HG02938 (cell line): ENCODE measurements at regions not wholly inside any gene's neighbourhood (a gene's known extent, or its start where the extent isn't known, plus 50 kb on each side); places are given as distances from the start of the nearest gene placed in this dataset.
"Not testable (repeated sequence)": the region's sequence is repeated elsewhere in the genome, so short reads cannot be mapped to it uniquely, and the experiment has no call there.

ENCODE experiments used
- ATAC-seq: cut with Tn5 transposase; IDR thresholded peaks from one replicate; pipeline ENCODE4 v1.9.1; 2021; ENCODE audit warnings: mild to moderate bottlenecking, moderate library complexity; ENCODE audit not compliant: unreplicated experiment

DNA sequence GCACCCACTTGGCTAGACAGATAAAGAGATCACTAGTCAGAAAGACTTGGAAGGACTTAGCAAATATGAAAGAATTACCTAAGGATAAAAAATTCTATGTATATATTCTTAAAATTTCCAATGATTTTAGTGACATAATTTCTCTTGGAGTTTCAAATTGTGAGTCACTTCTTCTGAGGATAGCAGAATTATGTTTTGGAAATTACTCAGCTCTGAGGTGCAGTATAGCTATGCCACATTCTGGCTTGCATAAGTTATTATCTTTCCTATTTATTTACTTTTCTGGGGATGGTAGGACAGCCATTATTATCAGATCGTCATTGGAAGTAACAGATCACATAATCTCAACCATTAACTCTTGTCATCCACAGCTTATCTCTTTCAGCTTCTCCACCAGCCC lies 853.5 kb downstream of the TRIML1 start:
- no peak for ATAC-seq

DNA sequence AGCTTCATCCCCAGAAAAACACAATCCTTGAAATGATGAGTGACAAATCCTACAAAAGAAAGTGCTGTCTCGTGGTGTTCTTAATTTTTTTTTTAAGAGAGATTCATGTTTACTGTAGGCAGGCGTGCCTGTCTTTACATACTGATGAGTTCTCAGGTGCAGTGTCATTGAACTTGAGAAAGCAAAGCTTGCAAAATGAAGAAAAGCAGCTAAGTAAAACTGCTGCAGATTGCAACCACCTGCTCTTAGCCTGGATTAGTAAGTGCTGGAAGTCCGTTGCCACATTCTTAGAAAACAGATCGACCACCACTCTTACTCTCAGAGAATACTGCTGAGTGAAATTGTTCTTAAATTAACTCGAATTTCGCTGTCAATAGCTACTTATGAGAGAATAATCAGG lies 854.6 kb downstream of the TRIML1 start:
- ATAC-seq: no peak

DNA sequence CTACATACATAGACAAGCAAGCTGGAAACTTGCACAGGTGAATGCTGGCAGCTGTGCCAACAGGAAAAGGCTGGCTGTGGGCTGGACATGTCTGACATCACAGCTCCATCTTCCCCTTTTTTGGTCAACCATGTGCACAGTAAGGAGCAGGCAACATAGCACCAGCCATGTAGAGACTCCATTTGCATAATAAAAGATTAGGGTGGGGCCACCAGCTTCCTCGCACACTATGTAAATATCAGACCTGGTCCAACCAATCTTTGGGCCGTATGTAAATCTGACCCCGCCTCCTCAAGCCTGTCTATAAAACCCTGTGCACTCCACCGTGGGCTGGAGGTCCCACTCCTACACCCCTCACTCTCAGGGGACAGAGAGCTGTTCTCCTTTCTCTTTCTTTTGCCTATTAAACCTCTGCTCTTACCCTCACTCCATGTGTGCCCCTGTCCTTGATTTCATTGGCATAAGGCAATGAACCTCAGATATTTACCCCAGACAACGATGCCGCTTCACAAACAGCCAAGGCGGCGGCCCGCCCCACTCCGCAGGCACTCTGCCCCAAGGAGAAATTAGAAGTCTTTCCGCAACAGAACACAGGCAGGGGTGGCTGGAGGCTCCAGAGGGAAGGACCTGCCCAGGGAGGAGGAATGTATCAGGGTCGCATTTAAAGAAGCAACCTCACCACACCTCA lies 862.2 kb downstream of the TRIML1 start:
- no peak for ATAC-seq

DNA sequence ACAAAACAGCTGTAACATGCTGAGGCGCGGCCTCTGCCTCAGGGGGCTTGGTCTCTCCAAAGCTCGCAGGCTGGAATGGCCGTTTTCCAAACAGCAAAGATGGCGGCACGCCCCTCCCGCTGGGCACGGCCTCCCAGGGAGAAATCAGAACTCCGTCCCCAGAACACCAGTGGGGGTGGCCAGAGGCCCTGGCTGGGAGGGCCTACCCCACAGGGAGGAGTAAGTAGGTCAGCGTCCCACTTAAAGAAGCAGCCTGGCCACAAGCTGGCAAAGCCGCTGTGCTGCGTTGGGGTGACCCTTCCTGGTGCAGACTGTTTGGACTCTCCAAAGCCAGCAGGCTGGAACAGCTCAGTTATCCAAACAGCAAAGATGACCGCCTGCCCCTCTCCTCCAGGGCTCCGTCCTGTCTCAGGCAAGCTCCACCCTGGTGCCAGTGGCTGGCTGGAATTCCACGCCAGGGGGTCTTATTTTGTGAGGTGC lies 862.8 kb downstream of the TRIML1 start:
- no peak for ATAC-seq

DNA sequence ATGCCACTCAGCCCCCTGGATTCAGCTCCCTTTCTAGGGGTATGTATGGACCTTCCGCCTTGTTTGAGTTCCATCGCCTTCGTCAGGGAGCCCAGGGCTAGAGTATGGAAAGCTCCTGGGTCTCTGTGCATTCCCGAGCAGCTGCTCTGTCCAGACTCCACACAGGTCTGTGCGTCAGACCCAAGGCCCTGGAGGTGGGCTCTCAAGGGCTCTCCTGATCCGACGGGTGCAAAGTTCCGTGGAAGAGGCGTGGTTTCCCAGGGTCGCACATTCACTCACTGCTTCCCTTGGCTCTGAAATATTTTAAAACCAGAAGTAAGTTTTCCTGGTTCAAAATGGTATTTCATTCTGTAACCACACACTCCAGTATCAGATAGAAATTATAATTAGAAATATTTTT lies 863.2 kb downstream of the TRIML1 start:
- ATAC-seq: no peak

DNA sequence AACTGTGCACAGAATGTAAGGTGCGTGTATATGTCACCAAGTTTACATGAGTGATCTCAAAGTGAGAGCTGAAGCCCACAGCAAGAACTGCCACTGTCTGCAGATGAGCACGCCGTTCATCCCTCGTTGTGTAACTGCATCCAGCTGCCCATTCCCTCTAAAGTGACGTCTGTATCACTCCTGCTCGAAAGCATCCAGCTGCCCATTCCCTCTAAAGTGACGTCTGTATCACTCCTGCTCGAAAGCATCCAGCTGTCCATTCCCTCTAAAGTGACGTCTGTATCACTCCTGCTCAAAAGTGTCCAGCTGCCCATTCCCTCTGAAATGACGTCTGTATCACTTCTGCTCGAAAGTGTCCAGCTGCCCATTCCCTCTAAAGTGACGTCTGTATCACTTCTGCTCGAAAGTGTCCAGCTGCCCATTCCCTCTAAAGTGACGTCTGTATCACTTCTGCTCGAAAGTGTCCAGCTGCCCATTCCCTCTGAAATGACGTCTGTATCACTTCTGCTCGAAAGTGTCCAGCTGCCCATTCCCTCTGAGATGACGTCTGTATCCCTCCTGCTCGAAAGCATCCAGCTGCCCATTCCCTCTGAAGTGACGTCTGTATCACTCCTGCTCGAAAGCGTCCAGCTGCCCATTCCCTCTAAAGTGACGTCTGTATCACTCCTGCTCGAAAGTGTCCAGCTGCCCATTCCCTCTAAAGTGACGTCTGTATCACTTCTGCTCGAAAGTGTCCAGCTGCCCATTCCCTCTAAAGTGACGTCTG lies 871.4 kb downstream of the TRIML1 start:
- ATAC-seq: not testable (repeated sequence)

DNA sequence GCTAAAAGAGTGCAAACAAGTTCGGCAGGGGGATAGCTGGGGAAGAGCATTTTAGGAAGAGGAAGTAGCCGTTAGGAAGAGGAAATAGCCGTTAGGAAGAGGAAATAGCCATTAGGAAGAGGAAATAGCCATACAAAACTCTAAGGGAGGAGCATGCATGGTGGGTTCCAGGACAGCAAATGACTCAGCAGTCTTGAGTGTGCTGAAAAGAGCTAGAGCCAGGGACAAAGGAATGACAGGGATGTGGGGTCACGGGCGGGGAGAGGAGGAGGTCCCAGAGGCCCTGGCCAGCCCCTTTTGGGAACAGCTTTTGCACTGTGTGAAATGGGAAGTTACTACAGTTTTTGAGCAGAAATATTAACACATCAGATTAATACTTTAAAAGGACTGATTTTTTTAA lies 882.6 kb downstream of the TRIML1 start:
- ATAC-seq: no peak

DNA sequence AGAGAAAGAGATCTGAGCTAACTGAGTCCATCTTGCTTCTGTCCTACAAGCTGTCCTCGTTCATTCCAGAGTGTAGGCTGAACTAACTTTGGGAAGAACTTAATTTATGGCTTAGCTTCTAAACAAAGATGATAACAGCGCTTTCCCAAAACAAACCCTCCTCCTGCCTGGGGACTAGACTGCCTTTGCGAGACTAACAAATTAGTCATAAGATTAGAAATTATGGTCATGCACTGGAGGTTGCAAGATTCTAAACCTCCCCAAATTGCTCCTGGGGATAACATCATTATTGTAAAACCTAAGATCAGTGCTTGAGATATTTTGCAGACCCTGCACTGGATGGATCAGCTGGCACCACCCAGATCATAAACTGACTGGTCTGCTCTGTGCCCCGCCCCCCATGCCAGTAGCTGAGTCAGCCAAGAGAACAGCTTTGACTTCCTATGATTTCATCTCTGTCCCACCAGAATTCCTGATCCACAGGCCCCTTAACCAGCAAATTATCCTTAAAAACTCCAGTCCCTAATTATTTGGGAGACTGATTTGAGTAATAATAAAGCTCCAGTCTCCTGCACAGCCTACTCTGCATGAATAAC lies 883.3 kb downstream of the TRIML1 start:
- no peak for ATAC-seq

DNA sequence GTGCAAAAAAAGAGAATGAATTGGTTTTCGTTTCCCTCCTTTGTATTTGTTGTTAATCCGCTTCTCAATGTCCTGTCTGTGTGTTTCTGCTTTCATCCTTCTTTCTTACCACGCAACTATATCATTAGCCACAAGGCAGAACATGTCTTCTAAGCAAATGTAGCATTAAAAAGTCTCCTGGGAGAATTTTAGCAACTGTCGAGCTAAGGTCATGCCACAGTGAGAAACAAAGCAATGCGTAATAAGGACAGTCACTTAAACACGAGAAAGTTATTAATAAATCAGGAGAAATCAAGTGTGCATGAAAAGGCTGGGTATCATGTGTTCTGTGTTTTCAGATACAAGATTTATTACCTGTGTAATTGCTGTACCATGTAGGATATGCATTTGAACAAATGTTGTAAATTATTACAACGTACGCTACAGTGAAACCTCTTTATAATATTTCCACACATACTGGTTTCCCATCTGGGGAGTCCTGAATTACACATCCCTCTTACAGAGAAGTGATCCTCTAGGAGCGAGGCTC lies 890.8 kb downstream of the TRIML1 start:
- ATAC-seq: no peak

DNA sequence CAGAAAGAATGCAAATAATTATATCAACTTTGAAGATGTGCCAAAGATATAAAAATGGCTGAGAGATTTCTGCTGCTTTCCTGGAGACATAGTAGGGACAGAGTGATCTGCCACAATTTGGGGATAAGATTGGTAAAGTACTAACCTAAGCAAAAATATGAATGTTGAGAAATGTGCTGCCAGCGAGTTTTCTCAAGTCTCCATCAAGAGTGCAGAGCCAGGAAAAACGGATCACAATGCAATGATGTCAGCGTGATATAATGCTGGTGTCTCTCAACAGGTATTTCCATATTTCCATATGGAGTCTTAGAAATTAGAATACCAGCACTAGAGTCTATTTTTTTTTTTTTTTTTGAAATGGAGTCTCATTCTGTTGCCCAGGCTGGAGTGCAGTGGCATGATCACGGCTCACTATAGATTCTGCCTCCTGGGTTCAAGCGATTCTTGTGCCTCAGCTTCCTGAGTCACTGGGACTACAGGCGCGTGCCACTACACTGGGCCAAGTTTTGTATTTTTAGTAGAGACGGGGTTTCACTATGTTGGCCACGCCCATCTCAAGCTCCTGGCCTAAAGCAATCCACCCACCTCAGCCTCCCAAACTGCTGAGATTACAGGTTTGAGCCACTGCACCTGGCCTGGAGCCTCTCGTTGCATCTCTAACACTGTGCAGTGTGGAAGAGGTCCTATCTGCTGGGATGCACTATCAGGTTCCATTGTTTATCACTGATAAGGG lies 893.5 kb downstream of the TRIML1 start:
- ATAC-seq: no peak

DNA sequence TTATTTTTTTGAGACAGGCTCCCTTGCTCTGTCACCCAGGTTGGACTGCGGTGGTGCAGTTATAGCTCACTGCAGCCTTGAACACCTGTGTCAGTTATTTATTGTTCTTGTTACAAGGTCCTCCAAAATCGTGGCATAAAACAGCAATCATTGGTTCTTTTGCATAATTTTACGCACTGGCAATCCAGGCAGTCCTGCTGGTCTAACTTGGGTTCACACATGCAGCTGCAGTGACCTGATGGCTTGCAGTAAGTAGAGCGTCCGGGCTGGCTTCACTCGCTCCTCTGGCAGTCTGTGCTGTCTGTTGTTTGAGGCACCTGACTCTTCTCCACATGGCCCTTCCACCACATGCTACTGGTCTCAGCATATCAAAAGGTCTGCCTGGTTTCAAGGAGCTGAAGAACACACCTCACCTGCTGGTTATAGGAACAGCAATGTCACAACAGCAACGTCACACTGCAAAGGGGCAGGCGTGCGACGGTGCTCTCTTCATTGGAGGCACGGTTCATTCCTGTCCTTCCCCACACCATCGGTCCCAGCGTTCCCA lies 894.6 kb downstream of the TRIML1 start:
- ATAC-seq: no peak

DNA sequence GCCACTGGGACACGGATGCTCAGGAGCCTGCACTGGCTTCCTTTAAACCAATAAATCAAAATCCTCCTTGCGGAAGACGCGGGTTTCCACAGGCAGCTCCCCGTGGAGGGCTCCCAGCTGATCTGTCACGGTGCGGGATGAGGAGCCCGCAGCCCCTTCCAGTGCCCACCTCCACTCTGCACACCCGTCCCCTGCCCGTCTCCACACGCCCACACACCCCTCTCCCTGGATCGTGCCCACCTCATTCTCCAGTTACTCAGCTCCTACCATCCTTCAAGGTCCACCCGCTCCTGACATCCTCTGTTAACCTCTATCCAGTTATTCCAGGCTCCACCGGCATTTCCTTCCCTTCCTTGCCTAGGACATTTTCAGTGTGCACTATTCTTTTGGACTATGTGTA lies 895.9 kb downstream of the TRIML1 start:
- ATAC-seq: no peak

DNA sequence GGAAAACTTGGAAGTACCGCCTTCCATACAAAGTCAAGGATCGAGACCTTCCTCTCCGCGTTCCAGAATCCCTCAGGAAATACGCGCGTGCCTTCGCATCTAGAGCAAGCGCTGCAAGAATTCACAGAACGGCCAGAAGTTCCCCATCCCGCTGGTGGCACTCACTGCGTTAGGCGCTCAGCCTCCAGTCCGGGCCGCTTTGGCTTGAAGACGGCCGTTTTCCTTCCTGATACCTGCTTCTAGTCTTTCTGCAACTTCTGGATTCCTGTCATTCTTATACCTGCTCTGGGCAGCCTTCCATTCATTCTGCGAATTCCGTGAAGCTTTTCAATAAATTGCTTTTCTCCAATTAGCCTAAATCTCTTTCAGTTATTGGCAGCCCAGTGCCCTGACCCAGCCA lies 896.4 kb downstream of the TRIML1 start:
- no peak for ATAC-seq

DNA sequence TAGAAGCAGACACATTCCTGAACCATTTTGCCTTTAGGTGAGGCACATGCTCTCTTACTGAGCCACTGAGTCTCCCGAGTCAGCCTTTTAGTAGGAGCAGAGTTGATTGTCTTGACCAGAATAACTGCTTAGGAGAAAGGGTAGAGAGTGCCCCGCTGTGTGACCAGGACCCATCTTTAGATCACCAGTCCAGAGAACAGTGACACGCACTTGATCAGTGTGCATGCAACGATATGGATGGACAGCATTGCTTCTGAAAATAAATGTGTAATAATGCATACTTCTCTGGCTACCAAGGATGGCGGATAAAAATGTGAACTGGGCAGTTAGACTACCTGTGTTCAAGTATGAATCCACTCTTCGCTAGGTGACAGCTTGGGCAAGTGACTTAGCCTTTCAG lies 897.7 kb downstream of the TRIML1 start:
- no peak for ATAC-seq

DNA sequence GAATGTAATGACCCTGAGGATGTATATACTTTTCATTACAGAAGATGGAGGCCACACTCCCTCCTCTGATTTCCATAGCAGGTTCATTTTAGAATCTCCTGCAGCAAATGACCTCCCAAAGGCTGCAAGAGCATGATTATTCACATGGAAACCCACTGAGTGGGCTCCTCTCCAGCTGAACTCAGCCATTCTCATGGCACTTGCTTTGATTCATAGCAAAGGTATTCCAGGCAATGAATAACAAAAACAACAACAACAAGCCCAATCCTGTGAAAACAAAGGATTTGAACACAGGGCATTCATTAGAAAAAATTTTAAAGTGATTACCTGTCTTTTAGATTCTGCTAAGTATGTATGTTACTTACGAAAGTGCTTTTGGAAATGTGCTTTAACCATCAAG lies 894.0 kb upstream of the FRG1 start:
- no peak for ATAC-seq

DNA sequence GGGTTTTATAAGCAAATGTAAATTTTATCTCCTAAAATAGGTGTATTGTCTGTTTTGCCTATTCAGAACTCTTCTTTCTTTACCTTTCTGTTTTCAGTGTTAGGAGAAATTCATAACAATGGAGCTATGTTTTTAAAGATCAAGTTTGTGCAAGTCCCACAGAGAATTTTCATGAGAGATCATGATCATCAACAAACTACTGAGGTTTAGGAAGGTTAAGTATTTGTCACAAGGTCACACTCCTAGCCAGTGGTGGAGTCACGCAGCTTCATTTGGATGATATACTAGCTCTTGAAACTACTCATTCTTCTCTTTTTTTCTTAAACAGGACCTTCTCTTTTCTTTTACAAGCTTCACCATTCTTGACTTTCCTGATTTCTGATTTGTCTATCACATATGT lies 892.6 kb upstream of the FRG1 start:
- no peak for ATAC-seq

DNA sequence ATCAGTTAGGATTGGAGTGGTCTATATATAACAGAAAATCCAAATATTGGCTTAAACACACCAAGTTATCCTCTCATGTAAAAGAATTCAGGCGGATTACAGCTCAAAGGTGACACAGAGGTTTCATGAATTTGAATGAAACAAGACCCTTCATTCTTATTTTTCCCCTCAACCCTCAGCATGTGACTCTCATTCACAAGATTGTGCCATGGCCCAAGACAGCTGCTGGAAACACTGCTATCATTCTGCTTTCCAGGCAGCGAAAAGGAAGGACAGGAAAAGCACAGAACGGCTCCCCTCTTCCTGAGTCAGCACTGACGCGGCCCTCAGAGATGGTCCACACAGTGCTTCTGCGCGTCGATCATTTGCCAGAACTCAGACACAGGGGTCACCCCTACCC lies 891.0 kb upstream of the FRG1 start:
- ATAC-seq: no peak

DNA sequence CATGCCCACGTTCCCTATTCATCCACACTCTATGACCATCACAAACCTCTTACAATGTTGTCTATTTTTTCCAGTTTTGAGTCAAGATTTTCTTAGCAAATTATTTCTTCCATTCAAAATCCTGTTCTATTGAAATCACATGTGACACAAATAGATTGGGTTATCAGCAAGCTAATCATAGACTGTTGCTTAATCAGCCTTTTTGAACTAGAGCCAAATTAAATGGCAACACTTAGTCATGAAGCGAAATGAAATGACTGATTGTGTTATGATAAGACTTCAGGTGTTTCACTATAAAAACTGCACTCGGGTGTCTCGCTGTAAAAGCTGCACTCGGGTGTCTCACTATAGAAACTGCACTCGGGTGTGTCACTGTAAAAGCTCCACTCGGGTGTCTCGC lies 890.0 kb upstream of the FRG1 start:
- ATAC-seq: no peak

DNA sequence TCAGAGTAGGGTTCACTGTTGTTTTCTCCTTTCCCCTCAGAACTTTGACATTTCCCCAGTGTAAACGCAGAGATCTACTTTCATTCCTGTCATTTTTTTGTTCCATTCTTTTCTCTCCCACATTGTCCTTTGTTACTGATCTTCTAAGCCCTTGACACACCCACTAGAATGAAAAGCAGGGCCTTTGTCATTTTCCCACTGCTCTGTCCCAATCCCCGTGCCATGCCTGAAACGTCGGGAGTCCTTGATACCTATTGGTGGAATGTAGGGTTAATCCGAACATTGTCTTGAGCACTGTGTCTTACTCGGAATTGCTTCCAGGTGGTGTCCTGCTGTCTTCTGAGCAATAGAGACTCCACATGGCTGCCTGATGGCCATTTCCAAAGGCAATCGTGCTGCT lies 887.1 kb upstream of the FRG1 start:
- no peak for ATAC-seq

DNA sequence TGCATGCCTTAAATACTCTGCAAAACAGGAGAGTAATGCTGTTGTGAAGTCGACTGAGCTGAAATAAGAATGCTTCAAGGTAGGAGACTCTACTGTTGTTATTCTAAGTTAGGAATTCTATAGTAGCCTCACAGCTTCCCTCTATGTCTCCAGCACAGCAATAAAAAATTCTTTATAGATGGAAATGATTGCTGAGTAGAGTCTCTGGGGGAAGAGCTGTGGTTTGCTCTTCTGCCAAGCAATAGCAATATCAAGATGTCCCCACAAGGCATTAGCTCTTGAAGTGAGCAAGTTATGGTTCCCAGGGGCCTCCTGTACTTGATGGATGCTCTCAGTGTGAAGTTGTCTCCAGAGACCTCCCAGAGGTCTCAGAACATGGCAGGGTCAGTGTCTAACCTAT lies 880.6 kb upstream of the FRG1 start:
- no peak for ATAC-seq
